Adipocyte (in vitro differentiated cells): ENCODE measurements at regions not wholly inside any gene's neighbourhood (a gene's known extent, or its start where the extent isn't known, plus 50 kb on each side); places are given as distances from the start of the nearest gene placed in this dataset.
"Not testable (repeated sequence)": the region's sequence is repeated elsewhere in the genome, so short reads cannot be mapped to it uniquely, and the experiment has no call there.

ENCODE experiments used
- DNase-seq: peaks from one replicate; pipeline ENCODE4 v3.0.0-alpha.2; 2015; ENCODE audit warnings: low read depth
- H3K27me3 ChIP-seq: replicated peaks from 2 replicates; pipeline ENCODE4 v1.7.0; 2013; ENCODE audit warnings: mild to moderate bottlenecking, low read length, moderate library complexity; ENCODE audit not compliant: control insufficient read depth, insufficient read depth
- H3K36me3 ChIP-seq: 2 replicates; pipeline ENCODE4 v1.7.0; 2013; ENCODE audit warnings: low read length, mild to moderate bottlenecking, moderate library complexity; ENCODE audit not compliant: control insufficient read depth, insufficient read depth, severe bottlenecking
- H3K4me1 ChIP-seq: 2 replicates; pipeline ENCODE4 v1.7.0; 2013; ENCODE audit warnings: mild to moderate bottlenecking, low read length, moderate library complexity; ENCODE audit not compliant: control insufficient read depth, insufficient read depth
- H3K4me3 ChIP-seq: 2 replicates; pipeline ENCODE4 v1.7.0; 2013; ENCODE audit warnings: mild to moderate bottlenecking, low read length, moderate library complexity
- H3K9ac ChIP-seq: 2 replicates; pipeline ENCODE4 v1.7.0; 2013; ENCODE audit warnings: mild to moderate bottlenecking, low read length, moderate library complexity
- H3K9me3 ChIP-seq: 2 replicates; pipeline ENCODE4 v1.7.0; 2013; ENCODE audit warnings: mild to moderate bottlenecking, low read length, moderate library complexity; ENCODE audit not compliant: control insufficient read depth

- Histone ChIP-seq H3K9me3 (no peaks in the 10 kb centered on the region), H3K4me3 (no peak overlapping the region), H3K9ac (no peak overlapping the region), H3K4me1 (peaks cover 20% of the 10 kb centered on the region), H3K36me3 (no peaks in the 10 kb centered on the region), H3K27me3 (no peaks in the 10 kb centered on the region)
- DNase-seq = no peak
These were observed 415.1 kb upstream of the ADAMTSL1 start for GRCh38 chr9:18058564-18059442.

- Histone ChIP-seq H3K9me3 (no peaks in the 10 kb centered on the region), H3K27me3 (no peaks in the 10 kb centered on the region), H3K4me1 (peaks cover 22% of the 10 kb centered on the region), H3K9ac (no peak overlapping the region), H3K36me3 (no peaks in the 10 kb centered on the region), H3K4me3 (no peak overlapping the region)
- no peak for DNase-seq
These were observed 414.5 kb upstream of the ADAMTSL1 start for GRCh38 chr9:18059447-18059846.

- no peaks in the 10 kb centered on the region for H3K9me3 ChIP-seq
- no peaks in the 10 kb centered on the region for H3K36me3 ChIP-seq
- DNase-seq = peak; percentile 14
- peaks cover 22% of the 10 kb centered on the region for H3K4me1 ChIP-seq
- H3K27me3 ChIP-seq = no peaks in the 10 kb centered on the region
- no peak overlapping the region for H3K9ac ChIP-seq
- no peak overlapping the region for H3K4me3 ChIP-seq
These were observed 413.6 kb upstream of the ADAMTSL1 start for GRCh38 chr9:18060269-18060934.

- Histone ChIP-seq H3K4me3 (no peak overlapping the region), H3K36me3 (no peaks in the 10 kb centered on the region), H3K4me1 (peaks cover 22% of the 10 kb centered on the region), H3K9ac (no peak overlapping the region), H3K9me3 (no peaks in the 10 kb centered on the region), H3K27me3 (no peaks in the 10 kb centered on the region)
- DNase-seq = no peak
These were observed 412.6 kb upstream of the ADAMTSL1 start for GRCh38 chr9:18061332-18061731.

GRCh38 chr9:18061856-18062255 lies 412.1 kb upstream of the ADAMTSL1 start:
- no peaks in the 10 kb centered on the region for H3K9me3 ChIP-seq
- H3K9ac ChIP-seq = no peak overlapping the region
- peaks cover 22% of the 10 kb centered on the region for H3K4me1 ChIP-seq
- no peak overlapping the region for H3K4me3 ChIP-seq
- no peak for DNase-seq
- no peaks in the 10 kb centered on the region for H3K36me3 ChIP-seq
- H3K27me3 ChIP-seq = no peaks in the 10 kb centered on the region

GRCh38 chr9:18063856-18064390 lies 410.0 kb upstream of the ADAMTSL1 start:
- Histone ChIP-seq H3K4me1 (peaks cover 22% of the 10 kb centered on the region), H3K27me3 (no peaks in the 10 kb centered on the region), H3K9me3 (no peaks in the 10 kb centered on the region), H3K9ac (no peak overlapping the region), H3K4me3 (no peak overlapping the region), H3K36me3 (no peaks in the 10 kb centered on the region)
- DNase-seq = no peak

GRCh38 chr9:18066608-18067007 lies 407.3 kb upstream of the ADAMTSL1 start:
- H3K4me3 ChIP-seq, H3K9ac ChIP-seq, H3K9me3 ChIP-seq, H3K36me3 ChIP-seq, DNase-seq, H3K27me3 ChIP-seq: not testable (repeated sequence)
- H3K4me1 ChIP-seq = peaks cover 22% of the 10 kb centered on the region

- Histone ChIP-seq H3K36me3 (no peaks in the 10 kb centered on the region), H3K4me1 (peaks cover 14% of the 10 kb centered on the region), H3K27me3 (no peaks in the 10 kb centered on the region), H3K9me3 (no peaks in the 10 kb centered on the region), H3K9ac (no peak overlapping the region), H3K4me3 (no peak overlapping the region)
- no peak for DNase-seq
These were observed 406.3 kb upstream of the ADAMTSL1 start for GRCh38 chr9:18067548-18068120.

- H3K36me3 ChIP-seq = no peaks in the 10 kb centered on the region
- no peak for DNase-seq
These were observed 405.1 kb upstream of the ADAMTSL1 start for GRCh38 chr9:18068900-18069299.

GRCh38 chr9:18071651-18072060 lies 402.3 kb upstream of the ADAMTSL1 start:
- no peaks in the 10 kb centered on the region for H3K9me3 ChIP-seq
- no peak overlapping the region for H3K4me3 ChIP-seq
- H3K27me3 ChIP-seq = no peaks in the 10 kb centered on the region
- no peaks in the 10 kb centered on the region for H3K4me1 ChIP-seq
- no peak for DNase-seq
- H3K36me3 ChIP-seq = no peaks in the 10 kb centered on the region
- no peak overlapping the region for H3K9ac ChIP-seq

More at GRCh38 chr9:18068900-18069299, 405.1 kb upstream of the ADAMTSL1 start:
- H3K4me1 ChIP-seq = peaks cover 1% of the 10 kb centered on the region
- H3K9me3 ChIP-seq = no peaks in the 10 kb centered on the region
- H3K4me3 ChIP-seq = no peak overlapping the region
- H3K27me3 ChIP-seq = no peaks in the 10 kb centered on the region
- no peak overlapping the region for H3K9ac ChIP-seq

- H3K4me3 ChIP-seq = no peak overlapping the region
- H3K4me1 ChIP-seq = no peaks in the 10 kb centered on the region
- no peak overlapping the region for H3K9ac ChIP-seq
- no peaks in the 10 kb centered on the region for H3K27me3 ChIP-seq
- no peak for DNase-seq
- no peaks in the 10 kb centered on the region for H3K36me3 ChIP-seq
- H3K9me3 ChIP-seq = no peaks in the 10 kb centered on the region
These were observed 401.0 kb upstream of the ADAMTSL1 start for GRCh38 chr9:18073002-18073401.
